Right lobe of liver (tissue), 4 donors: ENCODE measurements at regions not wholly inside any gene's neighbourhood (a gene's known extent, or its start where the extent isn't known, plus 50 kb on each side); places are given as distances from the start of the nearest gene placed in this dataset.

Source experiments
- CTCF ChIP-seq, 4 donors: fragments of 200-600 bp in 3 of 4; fragments of 450-650 bp in 1 of 4; IDR thresholded peaks; one replicate each; pipeline versions ENCODE4 v1.5.1 to v1.8.0; 2016 to 2022; ENCODE audit warnings: antibody characterized with exemption in 4 of 4, mild to moderate bottlenecking in 2 of 4
- POLR2A ChIP-seq: fragments of 450-650 bp; IDR thresholded peaks from one replicate; pipeline ENCODE4 v1.6.1; 2017; ENCODE audit warnings: antibody characterized with exemption, mild to moderate bottlenecking
- donor health status: DM: no; HTN: no; CAD: no.
- donor health status: DM: no; HTN: no; CAD: no.
- donor health status: DM: no; HTN: yes; CAD: no.

DNA sequence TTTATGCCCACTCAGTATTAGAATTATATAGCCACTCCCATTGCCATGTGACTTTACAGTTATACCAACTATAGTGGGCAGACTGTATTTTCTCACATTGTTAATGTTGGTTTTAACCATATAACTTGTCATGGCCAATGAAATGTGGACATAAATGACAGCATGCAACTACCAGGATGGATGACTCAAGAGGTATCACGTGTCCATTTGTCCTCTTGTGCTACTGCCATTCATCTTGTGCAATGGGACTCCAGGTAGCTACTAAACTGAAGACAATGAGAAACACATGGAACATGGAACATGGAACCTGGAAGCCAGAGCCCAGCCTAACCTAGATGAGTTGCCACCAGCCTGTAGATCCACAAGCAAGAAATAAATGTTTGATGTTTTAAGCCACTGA lies 242.7 kb upstream of the IPO5 start:
- TF ChIP-seq POLR2A: no peak
- TF ChIP-seq CTCF (IDR thresholded peaks at IDR 0.05): no peak
